Uterus (tissue), 2 donors: ENCODE measurements at regions not wholly inside any gene's neighbourhood (a gene's known extent, or its start where the extent isn't known, plus 50 kb on each side); places are given as distances from the start of the nearest gene placed in this dataset.

Source experiments
- POLR2A ChIP-seq, 2 donors: fragments of 450-650 bp; IDR thresholded peaks; one replicate each; pipeline ENCODE4 v1.6.1; 2016; ENCODE audit warnings: antibody characterized with exemption in 2 of 2, mild to moderate bottlenecking in 1 of 2, moderate library complexity in 1 of 2
- TF ChIP-seq, protein P1 (sequence below), 4 experiments: fragments of 200-600 bp in 2 of 4; fragments of 450-650 bp in 2 of 4; sonication (generic) in 2 of 4; IDR thresholded peaks; one replicate each; pipeline ENCODE4 v1.5.1; 2016 to 2019; ENCODE audit warnings: antibody characterized with exemption in 4 of 4, mild to moderate bottlenecking in 2 of 4, moderate library complexity in 1 of 4

DNA sequence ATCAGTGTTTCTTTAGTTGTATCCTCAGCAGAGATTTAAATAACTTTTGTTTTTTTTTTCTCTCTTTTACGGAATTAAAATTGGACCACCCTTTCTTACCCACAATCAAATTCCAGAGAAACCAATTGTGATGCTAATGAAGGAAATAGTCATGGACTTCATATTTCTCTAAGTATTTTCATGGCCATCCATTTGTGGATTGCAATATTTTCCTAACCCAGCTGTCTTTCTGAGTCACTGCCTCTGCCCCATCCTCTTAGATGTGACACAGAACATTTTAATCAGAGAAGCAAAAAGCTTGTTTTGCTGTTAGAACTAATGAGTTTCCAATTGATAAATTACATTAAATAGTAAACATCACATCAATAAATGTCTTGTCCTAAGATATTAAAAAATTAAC is 405.5 kb upstream of the ADGRB3 start:
- TF ChIP-seq, protein P1, sequence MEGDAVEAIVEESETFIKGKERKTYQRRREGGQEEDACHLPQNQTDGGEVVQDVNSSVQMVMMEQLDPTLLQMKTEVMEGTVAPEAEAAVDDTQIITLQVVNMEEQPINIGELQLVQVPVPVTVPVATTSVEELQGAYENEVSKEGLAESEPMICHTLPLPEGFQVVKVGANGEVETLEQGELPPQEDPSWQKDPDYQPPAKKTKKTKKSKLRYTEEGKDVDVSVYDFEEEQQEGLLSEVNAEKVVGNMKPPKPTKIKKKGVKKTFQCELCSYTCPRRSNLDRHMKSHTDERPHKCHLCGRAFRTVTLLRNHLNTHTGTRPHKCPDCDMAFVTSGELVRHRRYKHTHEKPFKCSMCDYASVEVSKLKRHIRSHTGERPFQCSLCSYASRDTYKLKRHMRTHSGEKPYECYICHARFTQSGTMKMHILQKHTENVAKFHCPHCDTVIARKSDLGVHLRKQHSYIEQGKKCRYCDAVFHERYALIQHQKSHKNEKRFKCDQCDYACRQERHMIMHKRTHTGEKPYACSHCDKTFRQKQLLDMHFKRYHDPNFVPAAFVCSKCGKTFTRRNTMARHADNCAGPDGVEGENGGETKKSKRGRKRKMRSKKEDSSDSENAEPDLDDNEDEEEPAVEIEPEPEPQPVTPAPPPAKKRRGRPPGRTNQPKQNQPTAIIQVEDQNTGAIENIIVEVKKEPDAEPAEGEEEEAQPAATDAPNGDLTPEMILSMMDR (IDR thresholded peaks at IDR 0.05), result no peak
- TF ChIP-seq POLR2A (IDR thresholded peaks at IDR 0.05), result no peak
